Trophoblast cell (in vitro differentiated cells and primary cell): ENCODE measurements at regions not wholly inside any gene's neighbourhood (a gene's known extent, or its start where the extent isn't known, plus 50 kb on each side); places are given as distances from the start of the nearest gene placed in this dataset.

Experiments
- DNase-seq, 2 donors: peaks; one replicate each; pipeline ENCODE4 v3.0.0-alpha.2; 2016
- H2AFZ ChIP-seq: 2 replicates; pipeline ENCODE4 v1.6.1; 2013; ENCODE audit warnings: low read length, moderate library complexity, mild to moderate bottlenecking; ENCODE audit not compliant: insufficient read depth, poor library complexity
- H2AK5ac ChIP-seq: 2 replicates; pipeline ENCODE4 v1.6.1; 2013; ENCODE audit warnings: mild to moderate bottlenecking, low read length
- H2BK120ac ChIP-seq: 2 replicates; pipeline ENCODE4 v1.6.1; 2013; ENCODE audit warnings: low read length, mild to moderate bottlenecking, moderate library complexity; ENCODE audit not compliant: insufficient read depth, poor library complexity
- H2BK12ac ChIP-seq: 2 replicates; pipeline ENCODE4 v1.6.1; 2013; ENCODE audit warnings: mild to moderate bottlenecking, low read length, moderate library complexity
- H2BK5ac ChIP-seq: 2 replicates; pipeline ENCODE4 v1.6.1; 2013; ENCODE audit warnings: low read length, low read depth, moderate library complexity, mild to moderate bottlenecking; ENCODE audit not compliant: poor library complexity
- H3K14ac ChIP-seq: 2 replicates; pipeline ENCODE4 v1.6.1; 2013; ENCODE audit warnings: mild to moderate bottlenecking, low read length
- H3K18ac ChIP-seq: 2 replicates; pipeline ENCODE4 v1.6.1; 2013; ENCODE audit warnings: mild to moderate bottlenecking, low read length
- H3K23ac ChIP-seq: 2 replicates; pipeline ENCODE4 v1.6.1; 2013; ENCODE audit warnings: low read length
- H3K27ac ChIP-seq: 2 replicates; pipeline ENCODE4 v1.5.1; 2013; ENCODE audit warnings: low read depth, mild to moderate bottlenecking, inconsistent platforms, low read length, moderate library complexity
- H3K27me3 ChIP-seq: 2 replicates; pipeline ENCODE4 v1.6.1; 2013; ENCODE audit warnings: inconsistent platforms, mild to moderate bottlenecking, low read length, moderate library complexity; ENCODE audit not compliant: insufficient read depth
- H3K36me3 ChIP-seq, 2 experiments: 1 replicate in 1 of 2; 2 replicates in 1 of 2; pipeline ENCODE4 v1.6.1; 2013; ENCODE audit warnings: low read length in 2 of 2, mild to moderate bottlenecking in 2 of 2, moderate library complexity in 1 of 2; ENCODE audit not compliant: insufficient read depth in 2 of 2, control insufficient read depth in 1 of 2
- H3K4ac ChIP-seq: 2 replicates; pipeline ENCODE4 v1.6.1; 2013; ENCODE audit warnings: low read depth, mild to moderate bottlenecking, low read length, moderate library complexity
- H3K4me1 ChIP-seq, 2 experiments: 1 replicate in 1 of 2; 2 replicates in 1 of 2; pipeline ENCODE4 v1.6.1; 2013; ENCODE audit warnings: low read length in 2 of 2, mild to moderate bottlenecking in 2 of 2, moderate library complexity in 1 of 2; ENCODE audit not compliant: insufficient read depth in 2 of 2, control insufficient read depth in 1 of 2
- H3K4me2 ChIP-seq: 2 replicates; pipeline ENCODE4 v1.6.1; 2013; ENCODE audit warnings: inconsistent platforms, mild to moderate bottlenecking, low read length, moderate library complexity
- H3K4me3 ChIP-seq: 2 replicates; pipeline ENCODE4 v1.5.1; 2013; ENCODE audit warnings: mild to moderate bottlenecking, low read depth, low read length, inconsistent platforms
- H3K79me1 ChIP-seq: one replicate; pipeline ENCODE4 v1.6.1; 2013; ENCODE audit warnings: low read length
- H3K79me2 ChIP-seq: 2 replicates; pipeline ENCODE4 v1.6.1; 2013; ENCODE audit warnings: low read length, mild to moderate bottlenecking; ENCODE audit not compliant: control insufficient read depth, insufficient read depth, poor library complexity
- H3K9ac ChIP-seq: 2 replicates; pipeline ENCODE4 v1.6.1; 2013; ENCODE audit warnings: mild to moderate bottlenecking, low read length
- H3K9me3 ChIP-seq: 2 replicates; pipeline ENCODE4 v1.6.1; 2013; ENCODE audit warnings: low read depth, mild to moderate bottlenecking, control low read depth, inconsistent platforms, low read length; ENCODE audit not compliant: insufficient read depth
- H4K12ac ChIP-seq: 2 replicates; pipeline ENCODE4 v1.6.1; 2013; ENCODE audit warnings: low read depth, mild to moderate bottlenecking, low read length, moderate library complexity
- H4K8ac ChIP-seq: 2 replicates; pipeline ENCODE4 v1.6.1; 2013; ENCODE audit warnings: low read depth, mild to moderate bottlenecking, low read length, moderate library complexity
- H4K91ac ChIP-seq: one replicate; pipeline ENCODE4 v1.6.1; 2013; ENCODE audit warnings: low read depth, mild to moderate bottlenecking, low read length, moderate library complexity
- WGBS: extraction: QIAGEN DNeasy Blood & Tissue Kit; methylation state at CpG from one replicate; pipeline ENCODE4 v1.1.7; 2013; ENCODE audit warnings: missing lambda C conversion rate; ENCODE audit not compliant: insufficient read length, insufficient coverage; ENCODE audit errors: extremely low coverage; 5-methylcytosine and 5-hydroxymethylcytosine counted together

- Histone ChIP-seq H2BK120ac (no peak overlapping the region), H2BK5ac (no peak overlapping the region), H3K14ac (no peak overlapping the region), H3K79me2 (no peaks in the 10 kb centered on the region), H3K4me2 (no peak overlapping the region), H3K27me3 (no peaks in the 10 kb centered on the region), H3K23ac (no peak overlapping the region), H3K9me3 (no peaks in the 10 kb centered on the region), H3K4me1 (peaks cover 0 to under 1% of the 10 kb centered on the region in 2 experiments), H3K18ac (no peak overlapping the region), H2AK5ac (no peak overlapping the region), H3K36me3 (no peaks in the 10 kb centered on the region), H4K8ac (no peak overlapping the region), H3K9ac (no peak overlapping the region), H2AFZ (no peak overlapping the region), H4K91ac (no peak overlapping the region), H3K79me1 (no peaks in the 10 kb centered on the region), H2BK12ac (no peak overlapping the region), H4K12ac (no peak overlapping the region), H3K27ac (no peak overlapping the region), H3K4me3 (no peak overlapping the region), H3K4ac (no peak overlapping the region)
- no CpG with 5 or more reads among the region's 1 CpG for WGBS
- no peak for DNase-seq
These were observed 373.2 kb downstream of the BCOR start for GRCh38 chrX:39724544-39724943.

DNA sequence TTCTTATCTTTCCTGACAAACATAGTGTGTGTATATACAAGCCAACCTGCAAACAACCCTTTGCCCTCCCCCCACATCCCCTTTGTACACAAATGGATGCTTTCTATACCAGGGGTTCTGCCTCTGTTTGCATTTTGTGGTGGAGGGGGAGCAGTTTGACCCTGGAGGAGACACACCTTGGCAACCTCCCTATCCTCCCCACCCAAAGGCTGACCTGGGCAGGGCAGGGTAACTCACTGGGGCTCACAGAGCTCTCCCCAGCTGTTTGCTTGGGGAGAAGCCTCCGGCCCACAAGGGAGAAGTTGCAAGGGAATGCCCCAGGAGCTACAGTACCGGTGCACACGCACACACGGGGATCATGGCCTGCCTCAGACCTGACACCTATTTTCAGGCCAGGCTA lies 372.6 kb downstream of the BCOR start:
- Histone ChIP-seq H3K79me1 (no peaks in the 10 kb centered on the region), H3K79me2 (no peaks in the 10 kb centered on the region), H2BK5ac (no peak overlapping the region), H4K8ac (no peak overlapping the region), H4K12ac (no peak overlapping the region), H3K14ac (no peak overlapping the region), H2AK5ac (no peak overlapping the region), H2BK12ac (no peak overlapping the region), H3K4me1 (peaks cover 2 to 6% of the 10 kb centered on the region in 2 experiments), H3K36me3 (no peaks in the 10 kb centered on the region), H3K23ac (no peak overlapping the region), H3K18ac (no peak overlapping the region), H3K9me3 (no peaks in the 10 kb centered on the region), H3K27me3 (no peaks in the 10 kb centered on the region), H3K4me3 (no peak overlapping the region), H3K4ac (no peak overlapping the region), H3K4me2 (no peak overlapping the region), H2BK120ac (no peak overlapping the region), H3K9ac (no peak overlapping the region), H2AFZ (no peak overlapping the region), H3K27ac (no peak overlapping the region), H4K91ac (no peak overlapping the region)
- DNase-seq: no peak
- no CpG with 5 or more reads among the region's 4 CpGs for WGBS

- H4K12ac ChIP-seq: no peak overlapping the region
These were observed 371.7 kb downstream of the BCOR start for GRCh38 chrX:39725928-39726619.

DNA sequence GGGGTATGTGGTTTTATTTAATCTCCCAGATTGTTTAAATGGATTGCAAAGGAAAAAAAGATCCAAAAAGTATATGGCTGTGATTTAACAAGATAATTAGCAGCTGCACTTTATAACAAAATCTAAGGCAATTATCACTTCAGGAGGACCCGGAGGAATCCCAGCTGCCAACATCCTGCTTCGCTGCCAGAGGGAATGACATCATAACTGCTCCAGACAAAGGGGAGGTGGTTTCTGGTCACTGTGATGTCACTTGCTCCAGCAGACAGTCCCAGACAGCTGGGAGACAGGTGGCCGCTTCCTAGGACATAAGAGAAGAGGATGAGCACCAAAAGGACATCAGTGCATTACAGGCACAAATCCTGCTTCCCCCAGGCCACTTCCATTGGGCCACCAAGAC lies 371.0 kb downstream of the BCOR start:
- no peak overlapping the region for H3K9ac ChIP-seq
- H2BK5ac ChIP-seq: no peak overlapping the region
- H3K9me3 ChIP-seq: no peaks in the 10 kb centered on the region
- H3K14ac ChIP-seq: no peak overlapping the region
- H3K27me3 ChIP-seq: no peaks in the 10 kb centered on the region
- H2BK12ac ChIP-seq: no peak overlapping the region
- no peaks in the 10 kb centered on the region for H3K36me3 ChIP-seq
- peaks cover 8 to 17% of the 10 kb centered on the region in 2 experiments for H3K4me1 ChIP-seq
- H2BK120ac ChIP-seq: no peak overlapping the region
- no peak overlapping the region for H3K18ac ChIP-seq
- H4K12ac ChIP-seq: no peak overlapping the region
- H3K27ac ChIP-seq: no peak overlapping the region
- H3K79me1 ChIP-seq: peaks cover 3% of the 10 kb centered on the region
- H3K23ac ChIP-seq: no peak overlapping the region
- no peak overlapping the region for H4K8ac ChIP-seq
- DNase-seq: peak; percentile 3 to 25
- no peak overlapping the region for H2AK5ac ChIP-seq
- no peak overlapping the region for H3K4me3 ChIP-seq
- no peak overlapping the region for H2AFZ ChIP-seq
- no CpG with 5 or more reads among the region's 3 CpGs for WGBS
- H4K91ac ChIP-seq: no peak overlapping the region
- H3K4ac ChIP-seq: no peak overlapping the region
- no peaks in the 10 kb centered on the region for H3K79me2 ChIP-seq
- no peak overlapping the region for H3K4me2 ChIP-seq

More at GRCh38 chrX:39725928-39726619, 371.7 kb downstream of the BCOR start:
- no peak overlapping the region for H3K14ac ChIP-seq
- no peak overlapping the region for H3K4ac ChIP-seq
- no peaks in the 10 kb centered on the region for H3K36me3 ChIP-seq
- peaks cover 3% of the 10 kb centered on the region for H3K79me1 ChIP-seq
- H2AK5ac ChIP-seq: no peak overlapping the region
- H2BK120ac ChIP-seq: no peak overlapping the region
- H4K8ac ChIP-seq: no peak overlapping the region
- H3K18ac ChIP-seq: no peak overlapping the region
- H3K4me2 ChIP-seq: no peak overlapping the region
- peaks cover 5 to 14% of the 10 kb centered on the region in 2 experiments for H3K4me1 ChIP-seq
- no peak overlapping the region for H2AFZ ChIP-seq
- WGBS: no CpG with 5 or more reads among the region's 13 CpGs
- H3K27ac ChIP-seq: no peak overlapping the region
- H3K27me3 ChIP-seq: no peaks in the 10 kb centered on the region
- no peak overlapping the region for H3K4me3 ChIP-seq
- no peak overlapping the region for H3K9ac ChIP-seq
- H3K79me2 ChIP-seq: no peaks in the 10 kb centered on the region
- no peaks in the 10 kb centered on the region for H3K9me3 ChIP-seq
- H2BK12ac ChIP-seq: no peak overlapping the region
- peak; percentile 2 to 39 for DNase-seq
- no peak overlapping the region for H2BK5ac ChIP-seq
- H3K23ac ChIP-seq: no peak overlapping the region
- no peak overlapping the region for H4K91ac ChIP-seq
